Ovary (tissue), 3 donors: ENCODE measurements at regions not wholly inside any gene's neighbourhood (a gene's known extent, or its start where the extent isn't known, plus 50 kb on each side); places are given as distances from the start of the nearest gene placed in this dataset.

ENCODE experiments used
- EP300 ChIP-seq: sonication (generic); formaldehyde crosslinking; IDR thresholded peaks from one replicate; pipeline ENCODE4 v1.6.1; 2017; ENCODE audit warnings: antibody characterized with exemption
- POLR2A ChIP-seq: fragments of 450-650 bp; IDR thresholded peaks from one replicate; pipeline ENCODE4 v1.6.1; 2017; ENCODE audit warnings: antibody characterized with exemption, mild to moderate bottlenecking, moderate library complexity
- TF ChIP-seq, protein P1 (sequence below), 3 donors: fragments of 450-650 bp in 2 of 3; fragments of 200-600 bp in 1 of 3; IDR thresholded peaks; one replicate each; pipeline versions ENCODE4 v1.5.1 to v1.8.0; 2016 to 2022; ENCODE audit warnings: antibody characterized with exemption in 3 of 3, mild to moderate bottlenecking in 1 of 3
- donor health status: DM: no; HTN: no; CAD: no.

DNA sequence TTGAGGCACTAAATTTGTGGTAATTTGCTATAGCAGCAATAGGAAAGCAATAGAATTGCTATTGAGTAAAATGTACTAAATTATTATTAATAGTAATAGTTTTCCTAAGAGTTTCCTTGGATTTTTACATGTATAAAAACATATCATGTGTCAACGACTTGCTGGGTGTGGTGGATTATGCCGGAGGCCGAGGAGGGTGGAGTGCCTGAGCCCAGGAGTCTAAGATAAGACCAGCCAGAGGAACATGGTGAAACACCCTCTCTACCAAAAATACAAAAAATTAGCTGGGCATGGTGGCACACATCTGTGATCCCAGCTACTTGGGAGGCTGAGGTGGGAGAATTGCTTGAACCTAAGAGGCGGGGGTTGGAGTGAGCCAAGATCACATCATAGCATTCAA, 749.9 kb downstream of the TBL1XR1 start:
- TF ChIP-seq, protein P1, sequence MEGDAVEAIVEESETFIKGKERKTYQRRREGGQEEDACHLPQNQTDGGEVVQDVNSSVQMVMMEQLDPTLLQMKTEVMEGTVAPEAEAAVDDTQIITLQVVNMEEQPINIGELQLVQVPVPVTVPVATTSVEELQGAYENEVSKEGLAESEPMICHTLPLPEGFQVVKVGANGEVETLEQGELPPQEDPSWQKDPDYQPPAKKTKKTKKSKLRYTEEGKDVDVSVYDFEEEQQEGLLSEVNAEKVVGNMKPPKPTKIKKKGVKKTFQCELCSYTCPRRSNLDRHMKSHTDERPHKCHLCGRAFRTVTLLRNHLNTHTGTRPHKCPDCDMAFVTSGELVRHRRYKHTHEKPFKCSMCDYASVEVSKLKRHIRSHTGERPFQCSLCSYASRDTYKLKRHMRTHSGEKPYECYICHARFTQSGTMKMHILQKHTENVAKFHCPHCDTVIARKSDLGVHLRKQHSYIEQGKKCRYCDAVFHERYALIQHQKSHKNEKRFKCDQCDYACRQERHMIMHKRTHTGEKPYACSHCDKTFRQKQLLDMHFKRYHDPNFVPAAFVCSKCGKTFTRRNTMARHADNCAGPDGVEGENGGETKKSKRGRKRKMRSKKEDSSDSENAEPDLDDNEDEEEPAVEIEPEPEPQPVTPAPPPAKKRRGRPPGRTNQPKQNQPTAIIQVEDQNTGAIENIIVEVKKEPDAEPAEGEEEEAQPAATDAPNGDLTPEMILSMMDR (IDR thresholded peaks at IDR 0.05): no peak
- TF ChIP-seq POLR2A (no peak), EP300 (no peak)
